H1 (cell line): ENCODE measurements at regions not wholly inside any gene's neighbourhood (a gene's known extent, or its start where the extent isn't known, plus 50 kb on each side); places are given as distances from the start of the nearest gene placed in this dataset.

Experiments used
- CTCF ChIA-PET: fragments of 300-600 bp; sonication (Branson Sonifier 250); formaldehyde crosslinking; loops from one replicate; lab custom pipeline; 2021; ENCODE audit not compliant: partially characterized antibody; lab: Charles Lee
- POLR2A ChIA-PET: fragments of 300-600 bp; sonication (Branson Sonifier 250); formaldehyde crosslinking; loops from one replicate; lab custom pipeline; 2021; ENCODE audit warnings: inconsistent platforms; ENCODE audit not compliant: partially characterized antibody; lab: Charles Lee
- DNase-seq, 2 experiments: peaks; one replicate each; pipeline versions ENCODE4 v3.0.0 to v3.0.0-alpha.2; 2010 to 2022; ENCODE audit warnings: low spot score in 2 of 2, low read depth in 1 of 2, mixed read lengths in 1 of 2
- FAIRE-seq: peaks from 2 replicates; lab custom pipeline; 2011; peaks lifted over from hg19 to GRCh38; lab: Jason Lieb, UNC
- H2AFZ ChIP-seq: 2 replicates; pipeline ENCODE4 v1.8.1; 2012; ENCODE audit warnings: low read length, inconsistent platforms
- H2AK5ac ChIP-seq: 2 replicates; pipeline ENCODE4 v1.6.1; 2013; ENCODE audit warnings: low read depth, low read length
- H2BK120ac ChIP-seq: replicated peaks from 2 replicates; pipeline ENCODE3; 2013; ENCODE audit warnings: low read depth, low read length, inconsistent platforms
- H2BK12ac ChIP-seq: 2 replicates; pipeline ENCODE4 v1.6.1; 2013; ENCODE audit warnings: low read depth, low read length
- H2BK15ac ChIP-seq: 2 replicates; pipeline ENCODE4 v1.6.1; 2013; ENCODE audit warnings: low read length
- H2BK20ac ChIP-seq: 2 replicates; pipeline ENCODE4 v1.6.1; 2013; ENCODE audit warnings: low read length
- H2BK5ac ChIP-seq: 2 replicates; pipeline ENCODE4 v1.6.1; 2013; ENCODE audit warnings: low read depth, low read length
- H3K14ac ChIP-seq: 2 replicates; pipeline ENCODE4 v1.6.1; 2013; ENCODE audit warnings: inconsistent platforms; ENCODE audit not compliant: insufficient read length
- H3K18ac ChIP-seq: 2 replicates; pipeline ENCODE4 v1.6.1; 2013; ENCODE audit warnings: low read length; ENCODE audit errors: extremely low read depth
- H3K23ac ChIP-seq: 2 replicates; pipeline ENCODE4 v1.6.1; 2013; ENCODE audit warnings: inconsistent platforms; ENCODE audit not compliant: insufficient read length
- H3K23me2 ChIP-seq: 2 replicates; pipeline ENCODE4 v1.6.1; 2013; ENCODE audit warnings: low read depth, low read length
- H3K27ac ChIP-seq: 2 replicates; pipeline ENCODE4 v1.6.1; 2011; ENCODE audit warnings: low read depth, low read length, inconsistent platforms
- H3K27me3 ChIP-seq, 4 experiments: replicated peaks in 1 of 4; 1 replicate in 1 of 4; 2 replicates in 3 of 4; pipeline versions ENCODE4 v1.6.1 to v1.8.1; 2011 to 2013; ENCODE audit warnings: low read length in 3 of 4, mild to moderate bottlenecking in 3 of 4, inconsistent platforms in 2 of 4, mixed read lengths in 2 of 4, moderate library complexity in 1 of 4; ENCODE audit not compliant: control insufficient read depth in 3 of 4, insufficient read depth in 3 of 4; ENCODE audit errors: extremely low read depth in 1 of 4
- H3K36me3 ChIP-seq, 4 experiments: 2 replicates each; pipeline versions ENCODE4 v1.6.1 to v1.8.1; 2011 to 2013; ENCODE audit warnings: mild to moderate bottlenecking in 4 of 4, low read length in 3 of 4, moderate library complexity in 2 of 4, control low read depth in 1 of 4, inconsistent platforms in 1 of 4; ENCODE audit not compliant: insufficient read depth in 4 of 4, control insufficient read depth in 2 of 4
- H3K4ac ChIP-seq: replicated peaks from 2 replicates; pipeline ENCODE3; 2013; ENCODE audit warnings: low read length, low read depth, mixed read lengths, inconsistent platforms; ENCODE audit not compliant: insufficient read length
- H3K4me1 ChIP-seq, 4 experiments: replicated peaks in 1 of 4; 1 replicate in 1 of 4; 2 replicates in 3 of 4; pipeline versions ENCODE4 v1.6.1 to v1.8.1; 2011 to 2013; ENCODE audit warnings: low read length in 3 of 4, inconsistent platforms in 2 of 4, mixed read lengths in 1 of 4; ENCODE audit not compliant: insufficient read depth in 4 of 4, control insufficient read depth in 3 of 4
- H3K4me2 ChIP-seq, 2 experiments: 2 replicates each; pipeline versions ENCODE4 v1.6.1 to v1.8.1; 2011 to 2013; ENCODE audit warnings: low read depth in 2 of 2, low read length in 2 of 2, control low read depth in 1 of 2, inconsistent platforms in 1 of 2, mild to moderate bottlenecking in 1 of 2; ENCODE audit not compliant: insufficient read depth in 1 of 2
- H3K4me3 ChIP-seq, 4 experiments: fragments of 200-600, 300-600 bp in 1 of 4; sonication (generic), shearing (Covaris generic), sonication (Bioruptor Twin) in 1 of 4; 2 replicates each; pipeline versions ENCODE4 v1.5.1 to v1.8.1; 2011 to 2016; ENCODE audit warnings: low read length in 4 of 4, low read depth in 3 of 4, control low read depth in 2 of 4, inconsistent platforms in 2 of 4, mild to moderate bottlenecking in 2 of 4, mixed read lengths in 1 of 4, moderate library complexity in 1 of 4; ENCODE audit not compliant: insufficient read depth in 2 of 4; ENCODE audit errors: extremely low read depth in 1 of 4
- H3K56ac ChIP-seq: replicated peaks from 2 replicates; pipeline ENCODE3; 2013; ENCODE audit warnings: low read depth, mild to moderate bottlenecking, mixed read lengths, low read length, inconsistent platforms; ENCODE audit not compliant: insufficient read length
- H3K79me1 ChIP-seq: 2 replicates; pipeline ENCODE4 v1.6.1; 2013; ENCODE audit warnings: low read depth, low read length, control low read depth
- H3K79me2 ChIP-seq, 2 experiments: 2 replicates each; pipeline versions ENCODE4 v1.6.1 to v1.8.1; 2012 to 2013; ENCODE audit warnings: low read length in 2 of 2, mild to moderate bottlenecking in 2 of 2, inconsistent platforms in 1 of 2; ENCODE audit not compliant: insufficient read depth in 2 of 2, control insufficient read depth in 1 of 2
- H3K9ac ChIP-seq, 4 experiments: replicated peaks in 1 of 4; 1 replicate in 1 of 4; 2 replicates in 3 of 4; pipeline versions ENCODE4 v1.6.1 to v1.8.1; 2011 to 2013; ENCODE audit warnings: low read depth in 3 of 4, low read length in 3 of 4, control low read depth in 2 of 4, mild to moderate bottlenecking in 2 of 4, moderate library complexity in 2 of 4, inconsistent platforms in 1 of 4; ENCODE audit errors: extremely low read depth in 1 of 4
- H3K9me3 ChIP-seq, 2 experiments: 2 replicates each; pipeline versions ENCODE4 v1.6.1 to v1.8.1; 2012 to 2013; ENCODE audit warnings: mild to moderate bottlenecking in 2 of 2, moderate library complexity in 2 of 2, control low read depth in 1 of 2, inconsistent platforms in 1 of 2, low read depth in 1 of 2, low read length in 1 of 2, mixed read lengths in 1 of 2; ENCODE audit not compliant: insufficient read depth in 2 of 2
- H4K20me1 ChIP-seq, 2 experiments: replicated peaks in 1 of 2; 2 replicates each; pipeline versions ENCODE3 to v1.8.1; 2011 to 2013; ENCODE audit warnings: inconsistent platforms in 2 of 2, low read length in 2 of 2, mild to moderate bottlenecking in 1 of 2; ENCODE audit not compliant: insufficient read depth in 2 of 2, control insufficient read depth in 1 of 2
- H4K5ac ChIP-seq: 2 replicates; pipeline ENCODE4 v1.6.1; 2013; ENCODE audit warnings: low read length, low read depth, mixed read lengths, inconsistent platforms; ENCODE audit not compliant: insufficient read length
- H4K8ac ChIP-seq: 2 replicates; pipeline ENCODE4 v1.8.0; 2013; ENCODE audit warnings: mild to moderate bottlenecking, moderate library complexity, low read length, inconsistent platforms; ENCODE audit not compliant: insufficient read depth; ENCODE audit errors: extremely low read depth
- H4K91ac ChIP-seq: replicated peaks from 2 replicates; pipeline ENCODE3; 2013; ENCODE audit warnings: low read length, mixed read lengths, inconsistent platforms; ENCODE audit not compliant: insufficient read length
- ASH2L ChIP-seq: fragments of 200-600, 300-600 bp; sonication (generic); IDR thresholded peaks from one replicate; pipeline ENCODE4 v1.7.1; 2017; ENCODE audit warnings: low read length
- CTBP2 ChIP-seq: IDR thresholded peaks from 2 replicates; pipeline ENCODE4 v1.7.0; 2011; ENCODE audit warnings: borderline replicate concordance, mild to moderate bottlenecking, moderate library complexity, mixed read lengths, low read length; ENCODE audit not compliant: insufficient read depth, insufficient read length
- NANOG ChIP-seq: IDR thresholded peaks from 2 replicates; pipeline ENCODE4 v1.6.1; 2011; ENCODE audit warnings: low read length, low read depth, mild to moderate bottlenecking, inconsistent platforms; ENCODE audit not compliant: insufficient read depth, poor library complexity, severe bottlenecking
- TCF12 ChIP-seq: IDR thresholded peaks from 2 replicates; pipeline ENCODE4 v1.6.1; 2011; ENCODE audit warnings: low read depth, mild to moderate bottlenecking, low read length
- YY1 ChIP-seq: IDR thresholded peaks from 2 replicates; pipeline ENCODE4 v1.6.1; 2011; ENCODE audit warnings: low read depth, mild to moderate bottlenecking, low read length
- WGBS, 2 experiments: shearing (Covaris generic) in 1 of 2; methylation state at CpG; one replicate each; pipeline versions ENCODE4 v1.1.6 to v1.1.7; 2013 to 2015; ENCODE audit warnings: low lambda C conversion rate in 2 of 2, mixed read lengths in 2 of 2, inconsistent platforms in 1 of 2, low coverage in 1 of 2, missing lambda C conversion rate in 1 of 2; ENCODE audit not compliant: insufficient replicate concordance in 2 of 2, insufficient coverage in 1 of 2, insufficient read length in 1 of 2; ENCODE audit errors: extremely low coverage in 1 of 2, missing lambda C conversion rate in 1 of 2; 5-methylcytosine and 5-hydroxymethylcytosine counted together

DNA sequence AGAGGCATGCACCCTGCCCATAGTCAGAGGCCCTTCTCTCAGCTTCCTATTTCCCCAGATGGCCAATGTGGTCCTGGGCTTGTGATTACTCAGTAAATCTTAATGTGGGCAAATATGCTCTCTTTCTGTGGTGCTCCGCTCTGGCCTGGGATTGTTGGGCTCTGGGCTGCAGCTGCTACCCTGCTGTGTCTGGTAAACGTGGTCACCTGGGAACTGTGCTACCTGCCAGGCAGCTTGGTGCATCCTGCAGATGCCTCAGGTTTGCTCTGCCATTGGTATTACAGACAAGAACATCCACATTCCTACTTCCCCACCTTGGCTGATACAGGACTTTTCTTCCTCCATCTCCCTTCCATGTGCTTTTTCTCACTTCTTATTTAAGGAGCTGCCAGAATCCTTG, 611.5 kb upstream of the IMPG1 start:
- Histone ChIP-seq H3K23ac (no peak overlapping the region), H3K4me3 (no peak overlapping the region), H2AFZ (no peak overlapping the region), H3K36me3 (no peaks in the 10 kb centered on the region), H2BK15ac (no peak overlapping the region), H4K5ac (no peak overlapping the region), H2BK12ac (no peak overlapping the region), H3K14ac (no peak overlapping the region), H2BK5ac (peak overlapping the region; percentile 16; the same call in 1 of the 2 replicates), H3K27me3 (no peaks in the 10 kb centered on the region), H4K8ac (peak overlapping the region; percentile 53; the same call in 1 of the 2 replicates), H3K4ac (no peak overlapping the region), H3K4me2 (peak overlapping the region; percentile 4 to 10; a peak in 2 of 4 replicates), H4K91ac (no peak overlapping the region), H2BK20ac (no peak overlapping the region), H2BK120ac (no peak overlapping the region), H3K4me1 (peaks cover 2 to 16% (median 12%) of the 10 kb centered on the region in 4 experiments; a peak in 5 of 7 replicates), H3K23me2 (no peaks in the 10 kb centered on the region), H3K27ac (no peak overlapping the region), H3K9me3 (no peaks in the 10 kb centered on the region), H3K9ac (no peak overlapping the region), H3K79me1 (no peaks in the 10 kb centered on the region; the same call in 1 of the 2 replicates), H2AK5ac (no peak overlapping the region), H3K56ac (no peak overlapping the region), H3K18ac (0 out of 2 replicates have a peak overlapping the region, but pooled peaks have one; percentile 5), H4K20me1 (no peaks in the 10 kb centered on the region), H3K79me2 (no peaks in the 10 kb centered on the region)
- DNase-seq = peak in 1 of 2 experiments; percentile 54
- ChIA-PET POLR2A (interaction anchor here (0.6 kb wide), 2 partner anchors 8 to 789 kb away, joined by 3 read pairs; no protein-coding TSS in a partner anchor), CTCF (interaction anchor here (0.7 to 3.6 kb wide), 15 partner anchors 11 to 776 kb away, joined by 3 to 18 read pairs (median 4); no protein-coding TSS in a partner anchor)
- WGBS, 2 experiments = 45% methylated on average over 2 of the region's 2 CpGs; no CpG with 5 or more reads in 1 of the 2 experiments
- peak; percentile 89 for FAIRE-seq
- no peak for TF ChIP-seq CTBP2
- TF ChIP-seq NANOG = no peak
- TF ChIP-seq TCF12 = no peak
- TF ChIP-seq ASH2L = no peak
- TF ChIP-seq YY1 = no peak
